PC-9 (cell line): ENCODE measurements at regions not wholly inside any gene's neighbourhood (a gene's known extent, or its start where the extent isn't known, plus 50 kb on each side); places are given as distances from the start of the nearest gene placed in this dataset.

Experiments used
- BruUV-seq: library from RNA; stranded (reverse); fragments of 400-500 nt; replicated peaks from 2 replicates; lab custom pipeline; 2021; lab: Mats Ljungman, UMichigan
- CTCF ChIA-PET: fragments of 300-600 bp; sonication (Branson Sonifier 250); formaldehyde crosslinking; loops from one replicate; lab custom pipeline; 2022; ENCODE audit warnings: antibody characterized with exemption; lab: Charles Lee
- POLR2A ChIA-PET: fragments of 300-600 bp; sonication (Branson Sonifier 250); formaldehyde crosslinking; loops from one replicate; lab custom pipeline; 2022; ENCODE audit warnings: antibody characterized with exemption; ENCODE audit not compliant: unreplicated experiment; lab: Charles Lee
- DNase-seq, 2 experiments: peaks; one replicate each; pipeline versions ENCODE4 v3.0.0 to v3.0.0-alpha.2; 2015 to 2022; ENCODE audit warnings: mixed read lengths in 1 of 2
- H2AFZ ChIP-seq: fragments of 200-600 bp; sonication (generic); 2 replicates; pipeline ENCODE4 v1.8.1; 2017; ENCODE audit warnings: antibody characterized with exemption
- H3F3A ChIP-seq: fragments of 200-600 bp; sonication (generic); 2 replicates; pipeline ENCODE4 v1.8.1; 2017; ENCODE audit warnings: antibody characterized with exemption, mild to moderate bottlenecking, low read depth; ENCODE audit not compliant: insufficient read depth
- H3K27ac ChIP-seq: fragments of 200-600 bp; sonication (generic); 2 replicates; pipeline ENCODE4 v1.6.1; 2016; ENCODE audit warnings: mixed run types
- H3K27me3 ChIP-seq: fragments of 200-600 bp; sonication (generic); 2 replicates; pipeline ENCODE4 v1.6.1; 2016; ENCODE audit warnings: low read depth, mixed run types; ENCODE audit not compliant: insufficient read depth
- H3K36me3 ChIP-seq: fragments of 200-600 bp; sonication (generic); 2 replicates; pipeline ENCODE4 v1.6.1; 2016; ENCODE audit warnings: low read depth, mixed run types
- H3K4me1 ChIP-seq: fragments of 200-600 bp; sonication (generic); replicated peaks from 2 replicates; pipeline ENCODE4 v1.6.1; 2016; ENCODE audit warnings: mixed run types; ENCODE audit not compliant: insufficient read depth
- H3K4me2 ChIP-seq: fragments of 200-600 bp; sonication (generic); 2 replicates; pipeline ENCODE4 v1.6.1; 2017; ENCODE audit warnings: mixed run types
- H3K4me3 ChIP-seq: fragments of 200-600 bp; sonication (generic); 2 replicates; pipeline ENCODE4 v1.6.1; 2016; ENCODE audit warnings: mixed run types
- H3K79me2 ChIP-seq: fragments of 200-600 bp; sonication (generic); 2 replicates; pipeline ENCODE4 v1.6.1; 2017; ENCODE audit warnings: low read depth, mixed run types
- H3K9me2 ChIP-seq: fragments of 200-600 bp; sonication (generic); 2 replicates; pipeline ENCODE4 v1.8.1; 2017; ENCODE audit warnings: mild to moderate bottlenecking; ENCODE audit not compliant: insufficient read depth
- H3K9me3 ChIP-seq: fragments of 200-600 bp; sonication (generic); 2 replicates; pipeline ENCODE4 v1.8.1; 2016; ENCODE audit warnings: low read depth; ENCODE audit not compliant: insufficient read depth
- H4K20me1 ChIP-seq: fragments of 200-600 bp; sonication (generic); 2 replicates; pipeline ENCODE4 v1.8.1; 2017; ENCODE audit not compliant: insufficient read depth
- EZH2 ChIP-seq: fragments of 200-600 bp; sonication (generic); IDR thresholded peaks from 2 replicates; pipeline ENCODE4 v1.8.0; 2017; ENCODE audit warnings: antibody characterized with exemption, low read depth
- intact Hi-C: fragments of 100-400 bp; cut with micrococcal nuclease; formaldehyde crosslinking; loops from one replicate; pipeline ENCODE4 v1.10.0; 2022; ENCODE audit not compliant: unreplicated experiment
- TF ChIP-seq, protein P1 (sequence below): fragments of 200-600 bp; sonication (generic); conservative IDR thresholded peaks from 2 replicates; pipeline ENCODE4 v1.6.1; 2017; ENCODE audit warnings: mixed run types, antibody characterized with exemption, mild to moderate bottlenecking, moderate library complexity

DNA sequence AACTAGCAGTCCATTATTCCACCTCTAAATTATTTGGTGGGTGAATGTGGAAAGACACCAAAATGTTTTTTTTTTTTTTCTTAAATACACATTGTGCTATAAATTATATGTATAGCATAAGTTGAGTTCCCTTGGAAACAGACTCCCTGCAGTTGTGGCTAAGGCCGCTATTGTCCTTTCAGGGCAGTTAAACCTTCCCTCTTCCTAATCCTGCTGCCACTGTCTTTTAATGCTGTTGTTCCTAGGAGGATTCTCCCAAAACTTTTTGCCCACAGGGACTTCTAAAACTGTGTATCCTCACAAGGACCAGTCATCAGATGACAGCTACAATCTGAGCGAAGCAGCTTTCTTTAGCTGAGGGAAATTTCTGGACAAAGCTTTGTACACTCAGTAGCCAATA lies 478.9 kb upstream of the CHORDC1 start:
- no peaks in the 10 kb centered on the region for H3F3A ChIP-seq
- no TSS peak for BruUV-seq
- no peaks in the 10 kb centered on the region for H4K20me1 ChIP-seq
- TF ChIP-seq, protein P1, sequence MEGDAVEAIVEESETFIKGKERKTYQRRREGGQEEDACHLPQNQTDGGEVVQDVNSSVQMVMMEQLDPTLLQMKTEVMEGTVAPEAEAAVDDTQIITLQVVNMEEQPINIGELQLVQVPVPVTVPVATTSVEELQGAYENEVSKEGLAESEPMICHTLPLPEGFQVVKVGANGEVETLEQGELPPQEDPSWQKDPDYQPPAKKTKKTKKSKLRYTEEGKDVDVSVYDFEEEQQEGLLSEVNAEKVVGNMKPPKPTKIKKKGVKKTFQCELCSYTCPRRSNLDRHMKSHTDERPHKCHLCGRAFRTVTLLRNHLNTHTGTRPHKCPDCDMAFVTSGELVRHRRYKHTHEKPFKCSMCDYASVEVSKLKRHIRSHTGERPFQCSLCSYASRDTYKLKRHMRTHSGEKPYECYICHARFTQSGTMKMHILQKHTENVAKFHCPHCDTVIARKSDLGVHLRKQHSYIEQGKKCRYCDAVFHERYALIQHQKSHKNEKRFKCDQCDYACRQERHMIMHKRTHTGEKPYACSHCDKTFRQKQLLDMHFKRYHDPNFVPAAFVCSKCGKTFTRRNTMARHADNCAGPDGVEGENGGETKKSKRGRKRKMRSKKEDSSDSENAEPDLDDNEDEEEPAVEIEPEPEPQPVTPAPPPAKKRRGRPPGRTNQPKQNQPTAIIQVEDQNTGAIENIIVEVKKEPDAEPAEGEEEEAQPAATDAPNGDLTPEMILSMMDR: no peak
- no peak for TF ChIP-seq EZH2
- H3K36me3 ChIP-seq: no peaks in the 10 kb centered on the region
- H3K4me1 ChIP-seq: no peaks in the 10 kb centered on the region
- no peaks in the 10 kb centered on the region for H3K27me3 ChIP-seq
- ChIA-PET POLR2A (no interaction called here), CTCF (no interaction called here)
- H3K9me2 ChIP-seq: no peaks in the 10 kb centered on the region
- no peak for DNase-seq
- no peaks in the 10 kb centered on the region for H3K9me3 ChIP-seq
- H3K4me3 ChIP-seq: no peak overlapping the region
- no peak overlapping the region for H3K27ac ChIP-seq
- H3K4me2 ChIP-seq: no peak overlapping the region
- no peak overlapping the region for H2AFZ ChIP-seq
- no peaks in the 10 kb centered on the region for H3K79me2 ChIP-seq
- intact Hi-C loops: no loop called here

DNA sequence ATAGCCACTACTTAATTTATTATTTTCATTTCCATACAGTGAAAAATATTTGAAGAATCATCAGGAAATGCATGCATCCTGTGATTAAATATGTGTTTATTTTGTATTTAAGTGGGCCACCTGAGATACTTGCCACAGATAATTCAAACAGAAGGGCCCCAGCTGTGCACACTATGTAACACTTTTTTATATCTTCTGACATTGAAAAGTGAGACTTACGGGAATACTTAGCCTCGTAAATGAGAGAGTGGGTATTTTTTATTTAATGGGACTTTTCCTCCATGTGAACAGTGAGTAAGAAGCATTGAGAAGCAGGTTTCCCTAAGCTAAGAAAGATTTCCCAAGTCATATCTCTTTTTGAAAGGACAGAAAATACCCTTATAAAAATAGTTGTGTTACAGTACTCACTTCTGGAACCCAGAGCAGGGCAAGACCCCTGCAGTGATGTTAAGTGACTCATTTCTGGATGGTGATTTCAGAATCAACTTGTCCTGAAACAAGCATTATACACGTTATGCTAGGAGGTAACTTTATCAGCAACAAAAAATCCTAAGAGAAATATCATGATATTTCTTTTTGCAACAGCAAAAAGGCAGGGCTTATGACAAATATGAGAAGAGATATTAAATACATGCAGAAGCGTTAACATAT lies 478.1 kb upstream of the CHORDC1 start:
- no peak overlapping the region for H2AFZ ChIP-seq
- ChIA-PET CTCF (no interaction called here), POLR2A (no interaction called here)
- no peak for DNase-seq
- H4K20me1 ChIP-seq: no peaks in the 10 kb centered on the region
- H3K27me3 ChIP-seq: no peaks in the 10 kb centered on the region
- H3K79me2 ChIP-seq: no peaks in the 10 kb centered on the region
- intact Hi-C loops: no loop called here
- no peak overlapping the region for H3K4me3 ChIP-seq
- no peaks in the 10 kb centered on the region for H3K9me2 ChIP-seq
- no peak overlapping the region for H3K4me2 ChIP-seq
- no TSS peak for BruUV-seq
- H3F3A ChIP-seq: no peaks in the 10 kb centered on the region
- no peaks in the 10 kb centered on the region for H3K9me3 ChIP-seq
- no peak for TF ChIP-seq EZH2
- TF ChIP-seq, protein P1: no peak
- no peak overlapping the region for H3K27ac ChIP-seq
- H3K4me1 ChIP-seq: no peaks in the 10 kb centered on the region
- H3K36me3 ChIP-seq: no peaks in the 10 kb centered on the region

DNA sequence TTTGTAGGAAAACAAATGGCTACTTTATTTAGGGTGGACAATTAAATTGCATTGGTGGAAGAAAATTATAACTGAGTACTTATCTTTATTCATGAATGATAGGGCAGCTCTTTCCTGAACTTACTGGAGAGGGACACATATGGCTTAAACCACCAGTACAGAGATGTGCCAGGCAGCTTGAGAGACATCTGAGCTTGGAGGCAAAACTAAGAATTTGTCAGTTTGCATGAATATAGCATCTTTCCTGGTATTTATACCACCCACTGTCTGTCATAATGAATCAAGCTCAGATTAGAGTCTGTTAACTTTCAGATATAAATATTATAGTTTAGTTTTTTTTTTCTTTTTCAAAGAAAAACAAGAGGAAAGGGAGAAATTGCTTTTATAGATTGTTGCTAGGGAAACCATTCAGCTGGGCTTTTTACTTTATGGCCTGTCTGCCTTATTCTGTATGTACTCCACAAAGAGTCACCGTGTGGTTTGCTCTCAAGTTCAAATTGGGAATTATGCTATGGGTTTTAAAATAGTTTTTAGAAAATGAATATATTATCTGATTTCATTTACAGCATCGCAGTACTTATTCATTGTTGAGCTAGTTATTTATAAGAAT lies 477.0 kb upstream of the CHORDC1 start:
- Histone ChIP-seq H3K9me2 (no peaks in the 10 kb centered on the region), H4K20me1 (no peaks in the 10 kb centered on the region), H3K9me3 (no peaks in the 10 kb centered on the region), H2AFZ (no peak overlapping the region), H3K4me3 (no peak overlapping the region), H3K27ac (no peak overlapping the region), H3K27me3 (no peaks in the 10 kb centered on the region), H3K4me2 (no peak overlapping the region), H3K36me3 (no peaks in the 10 kb centered on the region), H3K4me1 (no peaks in the 10 kb centered on the region), H3F3A (no peaks in the 10 kb centered on the region), H3K79me2 (no peaks in the 10 kb centered on the region)
- no TSS peak for BruUV-seq
- ChIA-PET CTCF (interaction anchor here (0.7 kb wide), 1 partner anchor 282 kb away, joined by 3 read pairs; no protein-coding TSS in a partner anchor), POLR2A (interaction anchor here (0.7 kb wide), 1 partner anchor 1673 kb away, joined by 7 read pairs; no protein-coding TSS in a partner anchor)
- intact Hi-C loops: no loop called here
- TF ChIP-seq, protein P1: no peak
- no peak for TF ChIP-seq EZH2
- no peak for DNase-seq
